IPS DF 4.7 (cell line): ENCODE measurements at regions not wholly inside any gene's neighbourhood (a gene's known extent, or its start where the extent isn't known, plus 50 kb on each side); places are given as distances from the start of the nearest gene placed in this dataset.

Source experiments
- DNase-seq: peaks from one replicate; pipeline ENCODE4 v3.0.0-alpha.2; 2013; ENCODE audit warnings: low spot score; ENCODE audit errors: extremely low read depth

DNA sequence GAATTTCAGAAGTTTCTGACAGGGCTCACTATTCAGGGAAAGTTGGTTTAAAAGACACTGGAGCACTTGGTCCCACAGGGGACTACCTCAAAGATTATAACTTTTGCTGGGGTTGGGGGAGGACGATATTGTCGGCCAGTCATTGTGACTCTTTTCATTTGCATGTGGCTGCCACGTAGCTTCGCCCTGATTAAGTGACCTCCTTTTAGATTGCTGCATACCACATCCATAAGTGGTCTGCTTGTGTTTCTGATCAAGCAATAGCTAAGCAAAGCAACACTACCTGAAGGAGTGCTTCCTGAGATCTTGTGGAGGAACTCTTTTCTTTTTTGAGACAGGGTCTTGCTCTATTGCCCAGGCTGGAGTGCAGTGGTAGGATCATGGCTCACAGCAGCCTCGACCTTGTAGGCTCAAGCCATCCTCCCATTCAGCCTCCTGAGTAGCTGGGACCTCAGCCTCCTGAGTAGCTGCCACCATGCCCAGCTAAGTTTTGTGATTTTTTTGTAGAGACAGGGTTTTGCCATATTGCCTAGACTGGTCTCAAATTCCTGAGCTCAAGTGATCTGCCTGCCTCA lies 691.3 kb downstream of the EPM2A start:
- no peak for DNase-seq

DNA sequence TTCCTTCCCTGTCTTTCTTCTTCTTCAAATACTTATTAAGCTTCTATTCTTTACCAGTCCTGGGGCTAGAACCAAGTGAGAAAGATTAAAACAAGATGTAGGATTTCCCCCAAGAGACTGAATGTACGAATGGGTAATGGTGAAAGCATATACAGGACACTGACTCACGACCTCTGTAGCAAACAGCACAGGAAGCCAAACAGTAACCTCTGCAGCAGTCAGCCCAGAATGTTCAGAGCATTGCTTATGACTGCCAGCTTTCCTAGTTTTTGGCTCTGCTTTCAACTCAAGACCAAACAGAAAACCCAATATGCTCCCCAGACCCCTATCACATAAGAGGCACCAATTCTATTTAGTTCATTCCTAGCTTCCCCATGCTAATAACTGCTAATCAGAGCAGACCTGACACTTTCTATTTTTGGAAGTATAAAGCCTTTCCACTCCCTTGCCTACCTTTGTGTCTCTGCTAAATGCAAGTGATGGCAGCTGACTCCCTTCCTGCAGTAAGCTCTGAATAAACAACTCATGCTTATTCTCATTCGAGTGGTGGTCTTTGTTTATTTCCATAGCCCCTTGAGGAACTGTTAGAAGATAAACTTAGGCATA lies 690.6 kb downstream of the EPM2A start:
- DNase-seq = no peak

DNA sequence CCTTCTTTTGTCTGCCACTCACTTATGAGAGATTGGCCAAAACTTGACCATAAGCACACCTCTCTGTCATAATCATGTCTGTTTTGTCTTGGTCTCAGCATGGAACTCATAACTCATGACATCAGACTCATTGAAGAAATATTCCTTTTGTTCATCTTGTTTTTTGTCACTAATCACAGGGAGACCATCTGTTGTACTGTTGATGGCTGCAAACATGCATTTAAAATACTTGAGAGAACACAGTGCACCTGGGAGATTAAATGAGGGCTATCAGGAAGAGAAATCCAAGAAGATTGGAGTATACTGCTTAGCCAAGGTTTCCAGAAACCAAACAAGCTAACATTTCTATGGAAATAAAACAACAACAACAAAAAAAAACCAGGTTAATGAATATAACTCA lies 689.7 kb downstream of the EPM2A start:
- no peak for DNase-seq

DNA sequence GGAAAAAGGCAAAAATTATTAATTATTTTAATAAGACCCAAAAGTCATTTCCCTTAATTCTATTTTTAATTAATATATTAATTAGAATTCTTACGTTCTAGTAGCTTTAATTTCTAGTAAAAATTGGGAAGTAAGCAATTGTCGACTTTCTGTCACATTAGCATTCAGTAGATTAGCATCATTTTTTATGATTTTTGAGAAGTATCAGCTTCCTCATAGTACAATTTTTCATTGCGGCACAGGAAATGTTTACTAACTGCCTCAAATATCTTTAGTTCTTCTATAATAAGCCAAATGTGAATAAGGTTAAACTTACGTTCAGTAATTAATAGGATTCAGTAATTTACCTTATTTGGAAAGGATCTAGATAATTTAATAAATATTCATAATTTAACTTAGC lies 687.4 kb downstream of the EPM2A start:
- no peak for DNase-seq

DNA sequence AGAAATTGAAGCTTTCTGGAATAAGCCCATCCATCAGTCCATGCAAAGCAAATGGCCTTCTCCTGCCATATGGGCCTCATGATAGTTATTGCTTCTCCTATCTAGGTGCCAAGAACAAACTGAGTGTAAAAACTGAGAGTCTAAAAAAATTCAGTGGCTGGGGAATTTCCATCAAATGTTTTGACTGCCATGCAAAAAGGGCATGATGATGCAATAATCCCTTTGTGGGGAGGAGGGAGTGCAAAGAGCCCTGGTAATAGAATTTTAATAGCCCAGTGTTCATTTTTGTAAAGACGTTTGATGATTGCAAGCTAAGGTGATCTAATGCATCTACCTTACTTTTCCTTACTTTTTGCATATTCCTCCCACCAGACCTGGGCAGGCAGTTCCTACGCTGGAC lies 683.7 kb downstream of the EPM2A start:
- DNase-seq = no peak

DNA sequence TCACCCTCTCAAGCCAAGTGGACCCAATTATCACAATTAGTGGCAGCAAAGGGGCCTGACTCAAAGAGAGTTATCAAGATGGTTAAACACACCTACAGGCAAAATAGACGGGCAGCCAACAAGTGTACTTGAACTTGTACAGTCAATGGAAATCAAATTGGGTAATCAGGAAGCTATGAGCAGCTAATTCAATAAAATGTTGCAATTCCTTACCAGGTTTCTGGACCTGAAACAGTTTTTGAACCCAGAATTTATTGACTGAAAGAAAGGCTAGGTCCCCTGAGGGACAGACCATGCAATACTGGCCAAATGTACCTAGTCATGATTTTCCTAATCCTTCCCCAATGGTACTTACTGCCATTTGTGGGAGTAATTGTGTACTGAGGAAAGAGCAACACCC lies 679.8 kb downstream of the EPM2A start:
- no peak for DNase-seq

DNA sequence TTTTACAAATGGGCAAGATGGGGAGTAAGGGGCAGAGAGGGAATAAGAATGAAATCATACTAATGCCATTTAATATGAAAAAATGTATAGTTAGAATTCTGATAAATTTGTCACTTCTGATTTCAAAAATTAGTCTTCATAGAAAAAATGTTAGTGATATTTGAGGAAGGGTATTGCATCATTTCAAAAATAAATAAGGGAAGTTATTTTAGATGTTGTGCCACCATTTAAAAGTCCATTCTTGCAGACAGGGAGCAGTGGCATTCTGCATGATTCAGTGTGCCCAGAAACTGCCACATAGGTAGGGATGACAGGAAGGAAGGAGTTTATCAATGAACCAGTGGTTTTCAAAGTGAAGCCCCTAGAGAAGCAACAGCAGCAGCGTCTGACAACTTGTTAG lies 674.6 kb downstream of the EPM2A start:
- DNase-seq = no peak

- no peak for DNase-seq
These were observed 672.2 kb downstream of the EPM2A start for GRCh38 chr6:145063091-145063490.

- DNase-seq = no peak
These were observed 667.9 kb downstream of the EPM2A start for GRCh38 chr6:145067430-145067829.

DNA sequence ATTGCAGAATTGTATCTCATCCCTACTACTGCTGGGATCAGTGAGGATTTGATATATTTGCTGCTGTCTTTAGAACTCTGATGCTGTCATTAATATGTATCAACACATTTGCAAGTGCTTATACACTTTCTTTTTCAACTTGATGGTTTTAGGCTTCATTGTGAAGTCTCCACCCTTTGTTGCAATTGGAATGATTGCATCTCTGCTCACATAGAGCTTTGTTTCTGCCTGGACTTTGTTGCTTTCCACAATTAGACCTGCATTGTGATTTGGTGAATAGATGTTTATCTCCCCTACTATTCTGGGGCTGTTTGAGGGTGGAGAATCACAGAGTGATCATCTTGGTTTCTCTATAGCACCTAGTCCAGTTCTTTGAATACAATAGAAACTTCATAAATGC lies 666.7 kb downstream of the EPM2A start:
- no peak for DNase-seq

DNA sequence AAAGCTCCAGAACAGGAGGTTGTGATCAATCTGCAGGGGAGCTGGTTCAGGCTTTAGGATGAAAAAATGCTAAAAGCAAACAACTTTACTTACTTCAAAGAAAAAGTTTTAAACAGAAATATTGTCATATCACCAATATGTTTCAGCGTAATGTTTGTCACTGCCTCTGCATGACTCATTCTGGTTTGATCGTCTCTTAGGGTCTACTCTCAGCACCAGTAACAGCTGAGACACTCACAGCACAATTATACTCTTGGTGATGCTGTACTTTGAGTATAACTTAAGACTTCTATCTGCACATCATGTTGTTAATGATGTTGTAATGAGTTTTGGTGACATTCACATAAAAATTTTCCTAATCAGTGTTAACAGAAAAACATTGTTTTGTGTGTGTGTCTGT lies 665.4 kb downstream of the EPM2A start:
- DNase-seq = no peak

DNA sequence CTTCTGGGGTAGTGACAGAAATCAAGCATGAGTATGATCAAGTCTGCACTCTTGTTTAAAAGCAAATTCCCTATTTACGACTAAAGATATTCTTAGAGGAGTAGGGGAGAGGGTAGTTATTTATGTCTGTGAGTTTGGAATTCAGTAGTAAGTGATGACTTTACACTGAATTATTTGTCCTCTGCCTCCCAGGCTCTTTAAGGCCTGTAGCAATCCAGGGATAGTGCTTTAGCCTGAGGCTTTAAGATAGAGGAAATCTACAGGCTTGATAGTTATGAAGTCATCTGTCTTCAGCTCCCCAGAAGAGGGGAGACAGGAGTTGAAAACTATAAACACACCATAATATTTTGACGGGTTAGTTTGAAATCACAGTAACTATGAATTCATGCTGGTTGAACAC lies 664.5 kb downstream of the EPM2A start:
- no peak for DNase-seq

GRCh38 chr6:145071836-145072235 lies 663.5 kb downstream of the EPM2A start:
- DNase-seq = no peak

- DNase-seq = no peak
These were observed 661.5 kb downstream of the EPM2A start for GRCh38 chr6:145073811-145074210.

- no peak for DNase-seq
These were observed 660.5 kb downstream of the EPM2A start for GRCh38 chr6:145074805-145075204.

GRCh38 chr6:145075425-145075824 lies 659.9 kb downstream of the EPM2A start:
- DNase-seq = no peak

- no peak for DNase-seq
These were observed 659.0 kb downstream of the EPM2A start for GRCh38 chr6:145076115-145076841.

GRCh38 chr6:145077382-145077781 lies 657.9 kb downstream of the EPM2A start:
- no peak for DNase-seq

- DNase-seq = no peak
These were observed 654.7 kb downstream of the EPM2A start for GRCh38 chr6:145080651-145081050.

DNA sequence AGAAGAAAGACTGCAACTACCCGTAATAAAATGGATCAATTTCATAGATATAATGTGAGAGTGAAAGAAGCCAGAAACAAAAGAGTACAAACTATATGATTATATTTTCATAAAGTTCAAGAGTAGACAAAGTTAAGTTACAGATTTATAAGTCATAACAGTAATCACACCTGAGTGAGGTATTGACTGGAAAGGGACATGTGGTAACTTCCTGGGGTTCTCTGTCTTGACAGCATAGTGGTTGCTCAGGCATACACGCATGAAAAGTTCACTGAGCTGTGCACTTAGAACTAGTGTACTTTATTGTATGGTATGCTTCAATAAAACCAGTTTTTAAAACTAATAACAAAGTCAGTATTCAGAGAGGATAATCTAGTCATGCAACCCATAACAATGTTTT lies 653.6 kb downstream of the EPM2A start:
- DNase-seq = no peak

GRCh38 chr6:145082359-145082758 lies 653.0 kb downstream of the EPM2A start:
- no peak for DNase-seq

DNA sequence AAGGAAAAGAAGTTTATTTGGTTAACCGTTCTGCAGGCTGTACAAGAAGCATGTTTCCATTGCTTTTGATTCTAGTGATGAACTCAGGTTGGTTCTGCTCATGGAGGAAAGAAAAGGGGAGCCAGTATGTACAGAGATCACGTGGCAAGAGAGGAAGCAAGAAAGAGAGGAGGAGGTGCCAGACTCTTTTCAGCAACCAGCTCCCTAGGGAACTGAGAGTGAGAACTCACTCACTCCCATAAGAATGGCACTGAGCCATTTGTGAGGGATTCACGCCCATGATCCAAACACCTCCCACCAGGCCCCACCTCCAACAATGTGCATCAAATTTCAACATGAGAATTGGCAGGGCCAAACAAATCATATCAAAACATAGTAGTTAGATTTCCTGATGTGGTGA lies 649.1 kb downstream of the EPM2A start:
- peak; percentile 14 for DNase-seq

GRCh38 chr6:145087034-145087433 lies 648.3 kb downstream of the EPM2A start:
- DNase-seq = no peak
